ENCODE measurements at regions not wholly inside any gene's neighbourhood (a gene's known extent, or its start where the extent isn't known, plus 50 kb on each side); places are given as distances from the start of the nearest gene placed in this dataset.

GRCh38 chr3:166764698-166765318 is 615.3 kb downstream of the ZBBX start:
- TF ChIP-seq BHLHE40 (IDR thresholded peaks at IDR 0.05; ENCODE audit: borderline replicate concordance) (no peak), PKNOX1 (IDR thresholded peaks at IDR 0.05) (no peak), ARNT (IDR thresholded peaks at IDR 0.05) (no peak), ELF4 (IDR thresholded peaks at IDR 0.05) (no peak), SP1 (IDR thresholded peaks at IDR 0.05) (no peak), ZNF384 (IDR thresholded peaks at IDR 0.05) (no peak), FOXK2 (IDR thresholded peaks at IDR 0.05) (no peak), TARDBP (IDR thresholded peaks at IDR 0.05) (no peak), SUZ12 (IDR thresholded peaks at IDR 0.05) (no peak), FOXM1 (IDR thresholded peaks at IDR 0.05; ENCODE audit: borderline replicate concordance) (no peak)
